HG03378 (cell line): ENCODE measurements at regions not wholly inside any gene's neighbourhood (a gene's known extent, or its start where the extent isn't known, plus 50 kb on each side); places are given as distances from the start of the nearest gene placed in this dataset.
"Not testable (repeated sequence)": the region's sequence is repeated elsewhere in the genome, so short reads cannot be mapped to it uniquely, and the experiment has no call there.

Experiments used
- ATAC-seq: cut with Tn5 transposase; IDR thresholded peaks from one replicate; pipeline ENCODE4 v1.9.1; 2021; ENCODE audit warnings: mild to moderate bottlenecking, moderate library complexity; ENCODE audit not compliant: unreplicated experiment

DNA sequence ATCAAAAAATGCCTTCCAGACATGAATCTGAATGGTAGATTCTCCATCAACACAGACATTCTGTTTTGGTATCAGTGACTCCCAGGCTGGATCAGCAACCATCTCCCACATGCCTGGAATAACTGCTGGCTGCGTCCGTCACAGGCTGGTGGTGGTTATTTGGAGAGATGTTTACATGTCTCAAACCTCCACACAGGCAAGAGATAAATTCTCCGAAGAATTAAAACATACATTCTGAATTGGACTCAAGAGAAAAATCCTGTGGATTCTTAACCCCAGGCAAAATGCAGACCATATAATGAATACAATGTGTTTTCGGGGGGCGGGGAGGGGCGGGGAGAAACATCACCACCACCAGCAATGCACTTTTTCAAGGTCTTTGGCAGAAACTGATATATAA, 108.2 kb downstream of the THBS2 start:
- ATAC-seq, result no peak

DNA sequence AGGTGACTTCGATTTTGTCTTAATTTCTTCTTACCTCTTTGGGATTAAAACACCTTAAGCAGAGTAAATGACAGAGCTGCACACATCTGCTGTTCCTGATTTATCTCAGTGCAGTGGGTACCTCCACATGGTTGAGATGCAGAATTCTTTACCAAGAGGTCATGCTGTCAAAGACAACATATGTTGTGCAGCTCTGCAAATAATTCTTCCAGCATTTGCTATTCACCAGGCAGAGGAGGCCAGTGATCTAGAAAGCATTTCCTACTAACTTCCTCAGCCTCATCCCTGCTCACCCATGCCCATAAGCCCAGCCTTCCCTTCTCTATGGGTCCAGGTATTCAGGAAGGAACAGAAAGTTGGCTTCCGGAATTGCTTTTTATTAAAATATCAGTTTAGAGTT, 109.3 kb downstream of the THBS2 start:
- ATAC-seq, result no peak

DNA sequence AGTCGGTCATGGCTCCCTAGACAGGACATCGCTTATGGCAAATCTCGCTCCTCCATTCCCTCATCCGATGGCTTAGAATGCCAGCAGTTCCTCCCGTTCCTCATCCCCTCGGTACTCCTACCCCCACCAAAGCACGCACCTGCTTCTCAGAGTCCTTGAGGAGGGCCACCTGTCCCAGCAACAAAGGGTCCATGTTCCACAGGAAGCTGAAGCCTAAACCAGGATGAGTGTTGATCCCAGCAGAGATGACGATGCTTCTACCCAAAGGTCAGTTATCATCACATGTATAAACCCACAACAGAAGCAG, 111.2 kb downstream of the THBS2 start:
- ATAC-seq, result no peak

DNA sequence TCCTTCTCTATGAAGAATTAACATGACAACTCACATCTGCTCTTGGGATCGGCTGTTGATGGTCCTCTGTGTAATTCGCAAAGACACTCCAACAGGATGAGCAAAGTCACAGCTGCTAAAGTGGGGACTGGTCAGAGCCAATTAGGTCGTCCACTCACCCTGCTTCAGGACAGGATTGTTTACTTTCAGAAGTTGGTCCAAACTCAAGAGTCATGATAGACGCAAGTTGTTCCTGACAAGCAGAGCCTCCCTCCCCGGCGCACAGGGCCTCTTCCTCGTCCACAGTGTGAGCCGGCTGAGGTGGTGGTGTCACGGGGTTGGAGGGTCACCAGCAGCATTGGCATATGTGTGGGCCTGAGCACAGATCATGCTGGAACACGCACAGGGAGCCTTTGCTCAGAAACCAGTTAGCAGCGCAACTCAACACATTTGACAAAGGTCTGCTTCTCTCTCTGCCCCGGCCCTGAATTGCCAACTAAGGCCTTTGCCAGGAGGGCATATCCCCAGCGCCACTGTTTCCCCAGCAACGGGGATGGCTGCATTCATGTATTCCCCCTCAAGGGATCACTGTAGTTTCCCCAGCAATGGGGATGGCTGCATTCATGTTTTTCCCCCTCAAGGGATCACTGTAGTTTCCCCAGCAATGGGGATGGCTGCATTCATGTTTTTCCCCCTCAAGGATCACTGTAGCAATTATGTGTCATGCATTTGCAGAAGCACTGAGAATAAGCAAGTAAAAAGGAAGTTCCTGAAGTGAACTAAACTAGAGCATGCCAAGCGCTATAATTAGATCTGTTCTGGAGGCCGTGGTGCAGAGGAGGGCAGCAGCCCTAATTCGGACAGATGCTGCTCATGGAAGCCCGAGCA, 111.7 kb downstream of the THBS2 start:
- no peak for ATAC-seq

DNA sequence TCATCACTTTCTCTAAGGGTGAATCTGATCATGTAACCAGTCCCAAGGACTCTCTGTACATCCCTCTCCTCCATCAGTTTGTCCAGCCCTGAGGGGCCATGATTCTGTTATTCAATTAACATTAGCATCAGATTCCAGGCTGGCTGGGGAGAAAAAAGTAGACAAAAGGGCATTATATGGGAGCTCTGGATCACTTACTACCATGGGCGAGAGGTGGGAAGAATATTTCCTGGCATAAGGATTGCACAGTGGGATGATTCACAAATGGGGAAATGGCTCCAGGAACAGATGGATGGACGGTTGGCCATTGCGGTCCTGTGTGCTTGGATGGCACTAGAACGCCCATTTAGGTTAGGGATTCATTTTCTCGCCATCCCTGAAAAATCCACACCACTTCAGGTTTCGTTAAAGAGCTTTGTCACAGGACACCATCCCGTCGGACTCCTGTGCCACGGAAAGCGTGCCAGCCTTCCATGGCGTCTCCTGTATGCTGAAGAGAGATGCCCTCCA, 112.6 kb downstream of the THBS2 start:
- no peak for ATAC-seq

DNA sequence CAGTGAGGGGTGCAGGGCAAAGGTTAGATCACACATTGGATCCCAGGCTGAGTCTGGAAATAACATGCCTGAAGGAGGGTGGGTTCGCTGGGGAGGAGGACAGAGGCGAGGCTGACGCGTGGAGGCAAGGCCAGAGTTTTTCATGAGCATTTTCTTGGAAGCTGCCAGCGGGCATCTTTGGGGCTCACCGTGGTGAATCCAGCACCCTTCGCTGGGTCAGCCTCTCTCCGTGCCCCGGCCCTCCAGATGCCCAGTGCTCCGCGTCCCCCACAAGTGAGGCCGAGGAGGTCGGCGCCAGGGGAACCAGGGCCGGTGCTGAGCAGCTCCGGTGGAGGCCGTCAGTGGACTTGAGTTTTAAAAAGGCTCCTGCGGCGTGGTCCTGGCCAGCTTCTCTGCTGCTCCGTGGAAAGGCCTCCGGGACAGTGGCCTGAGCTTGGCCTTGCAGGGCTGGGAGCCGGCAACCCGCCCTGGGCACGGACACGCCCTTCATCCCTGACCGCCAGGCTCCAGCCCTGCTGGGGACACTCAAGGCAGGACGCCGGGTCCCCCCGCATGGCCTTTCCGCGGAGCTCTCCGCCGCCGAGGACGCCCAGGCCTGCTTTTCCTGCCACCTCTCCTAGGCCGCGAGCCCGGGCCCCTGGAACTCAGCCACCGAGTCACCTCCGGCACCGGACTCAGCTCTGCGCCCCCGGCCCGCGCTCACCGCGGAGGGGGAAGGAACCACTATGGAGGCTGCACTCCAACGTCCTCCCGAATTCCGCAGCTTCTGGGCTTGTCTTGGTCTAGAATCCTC, 114.3 kb downstream of the THBS2 start:
- no peak for ATAC-seq

DNA sequence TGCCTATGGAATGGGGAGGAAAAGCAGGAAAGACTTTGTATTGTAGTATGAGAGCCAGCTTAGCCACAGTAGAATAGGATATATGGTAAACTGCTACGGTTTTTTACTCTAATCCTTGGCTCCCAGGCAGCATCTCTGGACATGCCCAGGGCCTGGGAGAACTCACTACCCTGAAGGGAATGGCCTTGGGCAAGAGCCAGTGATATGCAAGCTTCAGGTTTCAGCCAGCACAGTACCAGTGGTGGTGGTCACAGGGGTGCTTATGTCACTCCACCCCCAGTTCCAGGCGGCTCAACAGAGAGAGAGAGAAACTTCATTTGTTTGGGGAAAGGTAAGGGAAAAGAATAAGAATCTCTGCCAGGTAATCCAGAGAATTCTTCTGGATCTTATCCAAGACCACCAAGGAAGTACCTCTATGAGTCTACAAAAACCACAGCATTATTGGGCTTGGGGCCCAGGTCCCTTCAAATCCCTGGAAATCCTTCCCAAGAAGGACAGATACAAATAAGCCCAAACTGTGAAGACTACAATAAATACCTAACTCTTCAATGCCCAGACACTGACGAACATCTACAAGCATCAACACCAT, 121.2 kb downstream of the THBS2 start:
- ATAC-seq, result no peak

DNA sequence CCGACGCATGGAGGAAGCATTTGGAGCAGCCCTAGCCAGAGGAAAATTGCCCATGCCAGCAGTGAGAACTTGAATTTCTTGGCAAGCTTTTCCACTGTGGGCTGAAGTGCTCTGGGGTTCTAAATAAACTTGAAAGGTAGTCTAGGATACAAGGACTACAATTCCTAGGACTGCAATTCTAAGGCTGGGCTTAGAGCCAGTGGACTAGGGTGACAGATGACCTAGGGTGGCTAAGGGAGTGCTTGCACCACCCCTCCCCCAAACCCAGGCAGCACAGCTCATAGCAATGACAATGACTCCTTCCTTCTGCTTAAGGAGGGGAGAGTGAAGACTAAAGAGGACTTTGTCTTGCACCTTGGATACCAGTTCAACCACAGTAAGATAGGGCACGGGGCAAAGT, 122.3 kb downstream of the THBS2 start:
- ATAC-seq, result no peak

DNA sequence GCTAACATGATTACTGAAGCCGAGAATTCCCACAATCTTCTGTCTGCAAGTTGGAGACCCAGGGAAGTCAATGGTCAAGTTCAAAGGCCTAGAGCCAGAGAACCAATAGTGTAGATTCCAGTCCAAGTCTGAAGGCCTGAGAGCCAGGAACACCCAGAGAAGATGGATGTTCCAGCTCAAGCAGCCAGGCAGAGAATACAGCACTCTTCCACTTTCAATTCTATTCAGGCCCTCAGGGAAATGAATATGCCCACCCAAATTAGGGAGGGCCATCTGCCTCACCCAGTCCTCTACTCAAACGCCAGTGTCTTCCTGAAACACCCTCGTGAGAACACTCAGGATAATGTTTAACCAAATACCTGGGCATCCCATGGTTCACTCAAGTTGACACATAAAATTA, 123.5 kb downstream of the THBS2 start:
- ATAC-seq, result no peak

DNA sequence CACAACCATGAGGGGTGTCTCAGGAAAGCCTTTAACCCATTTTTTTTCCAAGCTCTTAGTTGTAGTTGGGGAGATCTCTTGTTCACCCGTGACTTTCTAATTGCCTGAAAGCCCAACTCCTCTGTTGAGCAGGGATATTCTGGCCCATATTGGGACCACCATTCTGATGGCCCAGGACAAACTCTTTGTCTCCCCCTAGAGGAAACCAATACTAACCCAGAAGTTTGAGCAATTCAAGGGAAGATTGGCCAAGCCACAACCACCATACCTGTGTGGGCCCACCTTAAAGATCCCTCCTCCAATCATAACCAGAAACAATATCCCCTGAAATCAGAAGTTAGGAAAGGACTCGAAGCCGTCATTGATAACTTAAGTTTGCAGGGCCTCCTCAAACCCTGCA, 132.6 kb downstream of the THBS2 start:
- ATAC-seq, result no peak

DNA sequence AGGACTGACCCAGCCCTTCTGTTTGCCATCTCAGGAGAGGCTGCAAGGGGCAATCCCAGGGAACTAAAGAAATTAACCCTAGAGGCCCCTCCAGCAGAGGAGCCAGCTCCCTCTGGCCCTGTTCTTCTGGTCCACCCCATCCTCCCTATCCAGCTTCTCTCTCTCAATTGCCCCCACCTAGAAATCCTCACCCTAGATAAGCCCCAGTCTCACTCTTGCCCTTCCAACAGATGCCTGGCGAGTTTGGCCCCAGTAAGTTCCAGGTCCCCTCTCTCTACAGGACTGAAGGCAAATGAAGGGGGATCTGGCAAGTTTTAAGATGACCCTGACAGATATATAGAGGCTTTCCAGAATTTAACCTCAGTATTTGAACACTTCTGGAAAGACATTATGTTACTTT, 134.0 kb downstream of the THBS2 start:
- no peak for ATAC-seq

DNA sequence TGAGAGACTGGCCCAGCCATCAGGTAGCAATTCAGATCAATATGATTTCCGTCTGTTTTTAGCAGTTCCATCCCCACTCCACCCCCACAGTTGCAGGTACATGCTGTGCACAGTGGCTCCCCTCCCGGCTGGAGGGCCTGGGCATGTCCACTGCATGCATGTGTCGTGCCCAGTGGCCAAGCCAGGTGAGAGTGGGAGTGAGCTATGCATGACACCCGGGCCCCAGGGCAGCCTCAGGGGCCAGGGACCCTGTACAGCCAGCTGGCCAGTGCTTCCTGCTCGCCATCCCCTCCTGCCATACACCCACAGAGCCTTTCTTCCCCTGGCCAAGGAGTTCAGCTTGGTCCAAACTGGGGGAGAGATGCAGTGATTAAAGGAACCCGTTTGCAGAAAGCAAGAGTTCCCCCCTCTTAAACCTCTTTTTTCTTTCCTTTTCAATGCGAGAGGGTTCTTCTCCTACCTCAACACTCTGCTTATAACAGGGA, 135.3 kb downstream of the THBS2 start:
- no peak for ATAC-seq

DNA sequence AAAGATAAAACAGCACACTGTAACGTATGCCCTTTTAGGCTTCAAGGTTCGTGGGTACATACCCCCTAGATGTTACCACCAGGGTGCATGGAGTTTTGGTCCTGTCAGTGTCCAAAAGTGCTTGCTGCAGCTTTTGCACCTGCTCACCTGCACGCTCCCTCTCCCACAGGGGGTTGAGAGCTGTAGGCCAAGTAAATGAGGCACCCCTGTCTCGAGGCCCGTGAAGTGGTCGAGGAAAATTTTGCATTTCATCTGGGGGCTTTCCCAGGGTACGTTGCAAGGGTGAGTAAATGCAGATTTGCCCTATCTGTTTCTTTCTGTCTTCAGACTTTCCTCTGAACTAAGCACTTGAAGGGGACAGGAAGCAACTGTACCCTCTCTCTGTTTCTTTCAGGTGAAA, 136.0 kb downstream of the THBS2 start:
- ATAC-seq, result no peak

DNA sequence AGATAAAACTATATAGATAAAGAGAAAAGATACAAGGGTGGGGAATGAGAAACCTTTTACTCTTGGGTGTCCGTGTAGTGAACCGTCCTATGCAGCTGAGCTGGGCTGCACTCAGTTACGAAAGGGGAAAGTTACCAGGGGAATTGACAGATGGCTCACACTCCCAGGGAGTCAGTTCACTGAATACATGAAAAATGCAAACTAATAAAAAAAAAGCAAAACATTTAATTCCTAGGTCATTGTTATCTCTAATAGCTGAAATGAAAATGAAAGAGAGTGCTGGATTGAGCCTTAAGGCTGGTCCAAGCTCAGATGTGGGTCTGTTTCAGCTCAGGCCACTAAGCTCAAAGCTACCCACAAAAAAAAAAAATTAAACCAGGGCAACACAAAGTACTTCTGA, 138.0 kb downstream of the THBS2 start:
- no peak for ATAC-seq

DNA sequence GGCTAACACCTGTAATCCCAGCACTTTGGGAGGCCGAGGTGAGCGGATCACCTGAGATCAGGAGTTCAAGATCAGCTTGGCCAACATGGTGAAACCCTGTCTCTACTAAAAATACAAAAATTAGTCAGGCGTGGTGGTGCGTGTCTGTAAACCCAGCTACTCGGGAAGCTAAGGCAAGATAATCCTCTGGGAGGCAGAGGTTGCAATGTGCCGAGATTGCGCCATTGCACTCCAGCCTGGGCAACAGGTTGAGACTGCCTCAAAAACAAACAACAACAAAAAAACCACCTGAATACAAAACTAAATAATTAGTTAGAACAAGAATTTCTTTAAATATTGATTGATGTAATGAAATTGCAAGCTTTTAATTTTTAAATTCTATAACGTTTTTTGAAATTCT, 139.0 kb downstream of the THBS2 start:
- ATAC-seq, result not testable (repeated sequence)

DNA sequence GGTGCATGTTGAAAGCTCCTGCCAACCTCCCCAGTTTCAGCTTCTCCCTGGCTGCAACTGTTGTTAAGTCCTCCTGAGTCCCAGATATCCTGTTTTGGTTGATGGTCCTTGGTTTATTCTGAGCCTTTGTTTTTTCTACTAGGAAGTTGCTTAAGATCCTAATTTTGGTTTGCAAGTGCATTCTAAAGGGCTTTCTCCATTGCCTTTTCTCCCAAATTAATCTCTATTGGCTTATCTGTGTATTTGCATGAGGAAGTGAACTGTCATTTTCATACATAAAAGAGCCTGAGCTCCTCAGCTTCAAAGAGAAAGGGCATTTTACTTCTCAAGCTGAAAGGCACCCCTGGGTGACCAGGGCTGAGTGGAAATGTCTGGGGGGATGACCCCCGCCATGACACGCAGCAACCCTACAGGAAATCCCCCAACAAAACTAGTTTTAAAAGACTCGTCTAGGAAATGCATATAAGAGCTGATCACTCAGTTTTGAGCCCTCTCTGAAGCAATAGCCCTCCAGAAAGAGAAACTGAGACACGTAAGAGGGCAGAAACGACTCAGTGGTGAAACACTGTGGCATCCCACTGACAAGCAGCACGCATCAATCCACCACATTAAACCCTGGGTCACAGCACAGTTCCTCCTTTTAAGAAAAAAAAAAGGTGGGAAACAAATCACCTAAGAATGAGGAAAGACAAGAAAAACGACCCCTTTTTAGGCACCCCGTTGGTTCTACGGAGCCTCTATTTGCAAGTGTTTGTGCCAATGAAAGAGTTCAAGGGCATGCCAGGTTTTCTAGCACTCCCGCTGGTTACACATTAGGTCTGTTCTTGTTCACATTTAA, 140.9 kb downstream of the THBS2 start:
- no peak for ATAC-seq

DNA sequence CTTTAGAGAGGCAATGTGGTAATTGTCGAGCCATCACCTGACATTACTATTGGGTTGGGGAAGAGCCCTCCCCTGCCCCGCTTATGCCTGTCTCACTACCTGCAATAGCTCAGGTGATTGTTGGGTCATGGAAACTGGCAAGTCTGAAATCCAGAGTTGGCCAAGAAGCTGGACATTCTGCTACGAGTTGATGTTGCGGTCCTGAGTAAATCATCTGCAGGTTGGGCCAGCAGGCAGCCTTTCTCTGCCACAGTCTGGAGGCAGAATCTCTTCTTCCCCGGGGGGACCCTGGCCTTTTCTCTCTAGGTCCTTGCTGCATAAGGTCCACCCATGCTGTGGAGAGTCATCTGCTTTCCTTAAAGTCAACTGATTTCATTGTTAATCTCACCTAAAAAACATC, 142.4 kb downstream of the THBS2 start:
- no peak for ATAC-seq

DNA sequence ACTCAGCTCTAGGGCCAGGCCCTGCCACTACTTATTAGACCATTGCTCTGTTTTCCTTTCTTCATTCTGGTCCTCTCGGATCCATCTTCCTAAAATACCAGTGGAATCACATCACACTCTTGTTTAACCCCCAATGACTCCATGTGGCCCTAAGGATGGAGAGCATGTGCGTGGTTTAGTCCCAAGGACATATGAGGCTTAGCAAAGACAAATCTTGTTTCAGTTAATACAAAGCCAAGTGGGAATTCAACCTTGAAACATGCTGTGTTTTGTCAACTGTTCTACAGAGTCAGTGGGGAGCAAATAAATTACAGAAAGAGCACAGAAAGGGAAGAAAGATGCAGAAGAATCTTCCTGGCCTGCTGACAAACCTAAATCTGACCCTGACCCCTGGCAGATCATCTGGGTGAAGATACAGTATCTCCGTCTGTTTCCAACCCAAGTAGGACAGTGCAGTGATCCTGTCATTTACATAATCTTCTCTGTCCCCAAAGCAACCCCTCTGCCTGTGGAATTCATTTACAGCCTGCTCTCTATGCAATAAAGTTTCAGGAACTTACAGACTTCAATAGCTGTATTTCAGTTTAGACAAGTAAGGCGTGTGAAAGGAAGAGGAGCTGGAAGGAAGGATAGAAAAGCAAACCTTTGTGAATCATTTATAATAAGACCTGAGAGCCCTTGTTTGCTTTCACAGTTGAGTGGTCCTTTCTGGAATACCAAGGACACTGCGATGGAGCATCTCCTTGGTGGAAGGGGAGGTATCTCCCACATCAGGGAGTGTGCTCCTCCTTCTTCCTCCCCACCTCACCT, 144.0 kb downstream of the THBS2 start:
- ATAC-seq, result no peak

DNA sequence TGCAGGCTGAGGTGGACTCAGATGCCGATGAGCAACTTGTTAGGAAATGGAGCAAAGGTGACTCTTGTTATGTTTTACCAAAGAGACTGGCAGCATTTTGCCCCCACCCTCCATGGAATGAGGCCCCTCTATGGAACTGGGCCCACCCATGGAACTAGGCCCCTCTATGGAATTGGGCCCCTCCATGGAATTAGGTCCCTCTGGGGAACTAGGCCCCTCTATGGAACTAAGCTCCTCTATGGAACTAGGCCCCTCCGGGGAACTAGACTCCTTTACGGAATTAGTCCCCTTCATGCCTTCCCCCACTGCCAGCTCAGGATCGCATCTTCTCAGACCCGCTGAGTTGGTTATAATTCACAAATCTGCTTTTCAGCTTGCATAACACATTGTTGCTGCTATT, 144.9 kb downstream of the THBS2 start:
- no peak for ATAC-seq

DNA sequence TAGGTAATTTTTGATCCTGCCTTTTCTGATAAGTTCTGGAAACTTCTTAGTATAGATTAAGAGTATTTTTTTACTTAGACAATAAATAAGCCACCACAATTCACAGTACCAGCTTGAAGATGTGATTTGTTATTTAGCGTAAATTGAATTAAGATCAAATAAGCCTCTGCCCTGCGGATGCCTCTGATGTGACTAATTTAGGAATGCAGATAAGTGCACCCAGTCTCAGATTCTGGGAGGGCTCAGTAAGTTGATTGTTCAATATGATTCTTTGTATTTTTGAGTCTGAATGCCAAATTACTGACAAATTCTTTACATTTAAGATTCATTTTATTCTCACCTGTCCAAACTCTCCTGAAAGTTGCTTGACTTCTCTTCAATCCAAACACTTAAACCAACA, 147.5 kb downstream of the THBS2 start:
- ATAC-seq, result no peak
